Naive thymus-derived CD4-positive, alpha-beta T cell (primary cell): ENCODE measurements at regions not wholly inside any gene's neighbourhood (a gene's known extent, or its start where the extent isn't known, plus 50 kb on each side); places are given as distances from the start of the nearest gene placed in this dataset.

Source experiments
- ATAC-seq: fragments of 150-1000 bp; cut with Tn5 transposase; 2 replicates; pipeline ENCODE4 v1.10.0; 2021; ENCODE audit warnings: mild to moderate bottlenecking, moderate library complexity
- CTCF ChIA-PET: fragments of 350-600 bp; sonication (Branson Sonifier 250); formaldehyde crosslinking; loops from one replicate; lab custom pipeline; 2021; ENCODE audit warnings: antibody characterized with exemption; lab: Charles Lee
- POLR2A ChIA-PET: fragments of 350-600 bp; sonication (Branson Sonifier 250); formaldehyde crosslinking; loops from one replicate; lab custom pipeline; 2021; ENCODE audit warnings: antibody characterized with exemption, inconsistent platforms; lab: Charles Lee
- DNase-seq, 9 donors: peaks; one replicate each; pipeline versions ENCODE4 v3.0.0 to v3.0.0-alpha.2; 2020 to 2022; ENCODE audit warnings: mixed read lengths in 1 of 9
- H3K27ac ChIP-seq: one replicate; pipeline ENCODE4 v1.7.0; 2013; ENCODE audit warnings: mild to moderate bottlenecking, low read depth, low read length, moderate library complexity
- H3K27me3 ChIP-seq, 2 donors: one replicate each; pipeline ENCODE4 v1.7.0; 2013; ENCODE audit warnings: low read length in 2 of 2, mild to moderate bottlenecking in 2 of 2, moderate library complexity in 2 of 2; ENCODE audit not compliant: control insufficient read depth in 2 of 2, insufficient read depth in 2 of 2
- H3K36me3 ChIP-seq, 3 experiments: 1 replicate in 2 of 3; 2 replicates in 1 of 3; pipeline ENCODE4 v1.7.0; 2013; ENCODE audit warnings: low read length in 3 of 3, mild to moderate bottlenecking in 3 of 3, moderate library complexity in 1 of 3; ENCODE audit not compliant: insufficient read depth in 3 of 3, control insufficient read depth in 2 of 3
- H3K4me1 ChIP-seq, 2 donors: one replicate each; pipeline ENCODE4 v1.7.0; 2013; ENCODE audit warnings: low read length in 2 of 2, mild to moderate bottlenecking in 2 of 2, moderate library complexity in 1 of 2; ENCODE audit not compliant: control insufficient read depth in 2 of 2, insufficient read depth in 2 of 2
- H3K4me3 ChIP-seq: 2 replicates; pipeline ENCODE4 v1.7.0; 2013; ENCODE audit warnings: mild to moderate bottlenecking, low read length
- H3K9me3 ChIP-seq, 3 experiments: 1 replicate in 2 of 3; 2 replicates in 1 of 3; pipeline ENCODE4 v1.7.0; 2013; ENCODE audit warnings: low read length in 3 of 3; ENCODE audit not compliant: control insufficient read depth in 2 of 3
- H3K27ac Mint-ChIP-seq, 9 donors: one replicate each; pipeline ENCODE4 v1.8.0; 2020 to 2022; ENCODE audit warnings: mixed read lengths in 9 of 9, mild to moderate bottlenecking in 8 of 9, moderate library complexity in 5 of 9, inconsistent platforms in 2 of 9
- H3K27me3 Mint-ChIP-seq, 5 donors: one replicate each; pipeline ENCODE4 v1.8.0; 2021 to 2022; ENCODE audit warnings: mixed read lengths in 5 of 5, mild to moderate bottlenecking in 1 of 5
- H3K36me3 Mint-ChIP-seq, 5 donors: one replicate each; pipeline ENCODE4 v1.8.0; 2020 to 2022; ENCODE audit warnings: mixed read lengths in 5 of 5, mild to moderate bottlenecking in 3 of 5, inconsistent platforms in 1 of 5
- H3K4me1 Mint-ChIP-seq, 7 donors: one replicate each; pipeline ENCODE4 v1.8.0; 2020 to 2022; ENCODE audit warnings: mixed read lengths in 7 of 7, mild to moderate bottlenecking in 3 of 7, inconsistent platforms in 1 of 7
- H3K4me3 Mint-ChIP-seq, 10 donors: one replicate each; pipeline ENCODE4 v1.8.0; 2020 to 2022; ENCODE audit warnings: mild to moderate bottlenecking in 10 of 10, mixed read lengths in 10 of 10, moderate library complexity in 6 of 10, inconsistent platforms in 2 of 10
- H3K9me3 Mint-ChIP-seq, 11 donors: one replicate each; pipeline ENCODE4 v1.8.0; 2020 to 2022; ENCODE audit warnings: mixed read lengths in 11 of 11, mild to moderate bottlenecking in 4 of 11, inconsistent platforms in 1 of 11, moderate library complexity in 1 of 11
- intact Hi-C, 2 donors: fragments of 100-400 bp; cut with micrococcal nuclease; formaldehyde crosslinking; loops; one replicate each; pipeline ENCODE4 v1.15.1; 2023

DNA sequence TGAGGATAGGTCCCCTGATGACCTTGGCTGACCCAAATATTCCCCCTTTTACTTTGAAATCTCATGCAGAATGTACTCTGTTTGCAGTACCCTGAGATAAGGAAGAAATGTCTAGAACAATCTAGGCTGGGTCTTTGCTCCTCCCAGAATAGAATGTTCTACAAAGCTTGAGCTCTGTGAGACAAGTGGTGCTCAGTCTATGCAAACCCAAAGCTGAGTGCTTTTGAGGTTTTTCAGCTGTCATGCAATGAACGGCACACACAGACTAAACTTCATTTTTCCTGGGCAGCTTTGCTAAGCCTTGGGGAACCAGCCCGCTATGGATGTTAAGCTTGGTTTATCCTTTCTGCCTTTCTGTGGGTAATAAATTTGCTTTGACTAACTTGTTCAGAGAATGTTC is 513.6 kb downstream of the FAT4 start:
- ATAC-seq (no peak), DNase-seq (no peak)
- H3K9me3 ChIP-seq, result no peaks in the 10 kb centered on the region
- ChIA-PET CTCF (no interaction called here), POLR2A (no interaction called here)
- Mint-ChIP-seq H3K4me1 (no peaks in the 10 kb centered on the region), H3K27ac (no peak overlapping the region), H3K36me3 (peaks cover 0 to 4% (median 0%) of the 10 kb centered on the region in 5 donors), H3K9me3 (peaks cover 0 to 17% (median 0%) of the 10 kb centered on the region in 11 donors), H3K27me3 (no peaks in the 10 kb centered on the region), H3K4me3 (no peak overlapping the region)
- H3K36me3 ChIP-seq, result no peaks in the 10 kb centered on the region
- intact Hi-C loops, result no loop called here
- no peaks in the 10 kb centered on the region for H3K4me1 ChIP-seq
- H3K4me3 ChIP-seq, result no peak overlapping the region
- no peaks in the 10 kb centered on the region for H3K27me3 ChIP-seq
- no peak overlapping the region for H3K27ac ChIP-seq

DNA sequence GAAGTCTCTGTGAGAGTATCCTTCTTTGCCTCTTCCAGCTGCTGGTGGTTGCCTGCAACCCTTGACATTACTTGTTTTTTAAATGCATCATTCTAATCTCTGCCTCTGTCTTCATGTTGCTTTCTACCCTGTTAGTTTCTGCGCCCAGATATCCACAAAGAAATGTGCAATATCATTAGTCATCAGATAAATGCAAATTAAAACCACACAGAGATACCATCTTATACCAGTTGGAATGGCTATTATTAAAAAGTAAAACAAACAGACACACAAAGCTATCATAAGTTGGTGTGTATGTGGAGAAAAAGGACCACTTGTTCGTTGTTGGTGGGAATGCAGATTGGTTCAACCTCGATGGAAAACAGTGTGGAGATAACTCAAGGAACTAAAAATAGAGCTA is 517.4 kb downstream of the FAT4 start:
- intact Hi-C loops, result no loop called here

DNA sequence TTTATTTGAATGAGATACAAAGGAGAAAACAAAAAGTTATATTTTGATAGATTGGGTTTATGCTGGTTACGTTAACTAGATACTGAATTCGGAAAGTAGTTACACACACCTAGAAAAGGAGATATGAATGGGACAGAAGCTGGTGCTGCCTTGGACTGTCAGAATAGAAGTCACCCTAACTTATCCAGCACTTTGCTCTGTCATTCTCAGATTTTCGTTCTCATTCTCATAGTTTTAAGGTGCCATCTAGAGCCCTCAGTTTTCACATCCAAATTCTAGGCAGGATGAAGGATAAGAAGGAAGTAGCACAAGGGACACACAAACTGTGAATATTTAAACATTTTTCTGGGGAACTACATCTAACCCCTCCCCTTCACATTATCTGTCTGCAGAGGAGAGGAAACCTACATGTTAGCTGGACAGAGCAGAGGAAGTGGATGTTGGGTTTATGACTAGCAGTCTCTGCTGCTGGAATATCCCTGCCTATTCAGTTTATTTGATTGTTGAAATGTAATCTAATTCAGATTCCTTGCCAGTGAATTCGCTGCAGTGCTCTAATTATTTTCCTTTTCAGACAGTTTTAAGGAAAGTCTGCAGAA is 521.9 kb downstream of the FAT4 start:
- H3K27ac ChIP-seq, result no peak overlapping the region
- CTCF ChIA-PET, result no interaction called here
- Mint-ChIP-seq H3K36me3 (no peaks in the 10 kb centered on the region), H3K4me1 (no peaks in the 10 kb centered on the region), H3K9me3 (peaks cover 0 to 14% (median 0%) of the 10 kb centered on the region in 11 donors), H3K27me3 (no peaks in the 10 kb centered on the region), H3K4me3 (no peak overlapping the region), H3K27ac (no peak overlapping the region)
- no peaks in the 10 kb centered on the region for H3K36me3 ChIP-seq
- intact Hi-C loops, result no loop called here
- H3K4me3 ChIP-seq, result no peak overlapping the region
- H3K27me3 ChIP-seq, result no peaks in the 10 kb centered on the region
- POLR2A ChIA-PET, result no interaction called here
- no peak for DNase-seq
- no peaks in the 10 kb centered on the region for H3K9me3 ChIP-seq
- H3K4me1 ChIP-seq, result no peaks in the 10 kb centered on the region
- ATAC-seq, result no peak

More for the DNA sequence above, 517.4 kb downstream of the FAT4 start:
- Mint-ChIP-seq H3K27me3 (no peaks in the 10 kb centered on the region), H3K36me3 (no peaks in the 10 kb centered on the region), H3K4me3 (no peak overlapping the region), H3K9me3 (peaks cover 0 to 14% (median 0%) of the 10 kb centered on the region in 11 donors), H3K27ac (no peak overlapping the region), H3K4me1 (no peaks in the 10 kb centered on the region)
- no peaks in the 10 kb centered on the region for H3K36me3 ChIP-seq
- CTCF ChIA-PET, result no interaction called here
- ATAC-seq, result no peak
- H3K27me3 ChIP-seq, result no peaks in the 10 kb centered on the region
- no peak overlapping the region for H3K27ac ChIP-seq
- no peaks in the 10 kb centered on the region for H3K9me3 ChIP-seq
- POLR2A ChIA-PET, result no interaction called here
- H3K4me1 ChIP-seq, result no peaks in the 10 kb centered on the region
- no peak for DNase-seq
- H3K4me3 ChIP-seq, result no peak overlapping the region

DNA sequence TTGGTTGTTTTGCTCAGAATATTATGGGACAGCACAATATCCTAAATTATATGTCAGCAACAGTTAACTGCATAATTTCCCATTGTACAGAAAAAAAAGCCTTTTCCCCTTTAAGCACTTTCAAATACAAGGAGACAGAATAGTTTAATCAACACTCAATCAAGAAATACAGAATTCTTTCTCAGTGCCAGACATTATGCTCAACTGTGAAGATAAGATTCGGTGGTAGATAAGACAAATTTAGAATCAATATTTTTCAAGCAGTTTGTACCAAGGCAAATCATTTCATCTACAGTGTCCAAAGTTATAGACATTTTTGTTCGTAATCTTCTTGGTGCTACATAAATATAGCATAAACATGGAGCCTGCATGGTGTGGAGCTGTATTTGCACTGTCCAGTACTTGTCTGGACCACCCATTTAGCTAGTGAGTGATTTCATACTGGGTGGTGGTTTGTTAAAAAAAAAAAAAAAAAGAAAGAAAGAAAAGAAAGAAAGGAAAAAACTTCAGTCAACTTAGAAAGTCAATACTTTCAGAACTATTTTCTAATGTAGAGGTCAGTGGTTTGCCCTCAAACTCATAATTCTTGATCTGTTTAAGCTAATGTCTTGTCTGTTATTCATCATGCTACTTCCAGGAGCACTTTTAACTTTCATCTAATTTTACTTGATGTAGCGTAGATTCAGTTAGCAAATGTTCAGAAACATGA is 522.9 kb downstream of the FAT4 start:
- Mint-ChIP-seq H3K27me3 (no peaks in the 10 kb centered on the region), H3K4me3 (no peak overlapping the region), H3K4me1 (no peaks in the 10 kb centered on the region), H3K36me3 (no peaks in the 10 kb centered on the region), H3K9me3 (peaks cover 0 to 11% (median 0%) of the 10 kb centered on the region in 11 donors), H3K27ac (no peak overlapping the region)
- no peak overlapping the region for H3K27ac ChIP-seq
- H3K36me3 ChIP-seq, result no peaks in the 10 kb centered on the region
- no peaks in the 10 kb centered on the region for H3K27me3 ChIP-seq
- intact Hi-C loops, result no loop called here
- no peak overlapping the region for H3K4me3 ChIP-seq
- ChIA-PET CTCF (no interaction called here), POLR2A (no interaction called here)
- no peaks in the 10 kb centered on the region for H3K4me1 ChIP-seq
- no peak for ATAC-seq
- DNase-seq, result no peak
- H3K9me3 ChIP-seq, result no peaks in the 10 kb centered on the region

DNA sequence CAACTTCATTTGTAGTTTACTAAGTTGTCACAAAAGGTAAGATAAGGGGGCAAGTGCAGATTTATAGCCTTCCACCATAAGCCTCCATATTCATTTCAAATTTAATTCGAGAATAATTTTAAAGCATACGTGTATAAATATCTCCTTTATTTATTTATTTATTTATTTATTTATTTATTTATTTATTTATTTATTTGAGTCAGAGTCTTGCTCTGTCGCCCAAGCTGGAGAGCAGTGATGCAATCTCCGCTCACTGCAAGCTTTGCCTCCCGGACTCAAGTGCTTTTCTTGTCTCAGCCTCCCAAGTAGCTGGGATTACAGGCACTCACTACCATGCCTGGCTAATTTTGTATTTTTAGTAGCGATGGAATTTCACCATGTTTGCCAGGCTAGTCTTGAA is 523.4 kb downstream of the FAT4 start:
- Histone ChIP-seq H3K9me3 (no peaks in the 10 kb centered on the region), H3K4me1 (no peaks in the 10 kb centered on the region), H3K4me3 (no peak overlapping the region), H3K27me3 (no peaks in the 10 kb centered on the region), H3K27ac (no peak overlapping the region), H3K36me3 (no peaks in the 10 kb centered on the region)
- ChIA-PET POLR2A (no interaction called here), CTCF (no interaction called here)
- no peaks in the 10 kb centered on the region for H3K27me3 Mint-ChIP-seq
- H3K27ac Mint-ChIP-seq, result no peak overlapping the region
- intact Hi-C loops, result no loop called here
- H3K9me3 Mint-ChIP-seq, result peaks cover 0 to 11% (median 0%) of the 10 kb centered on the region in 11 donors
- no peak overlapping the region for H3K4me3 Mint-ChIP-seq
- ATAC-seq (no peak), DNase-seq (no peak)
- no peaks in the 10 kb centered on the region for H3K36me3 Mint-ChIP-seq
- H3K4me1 Mint-ChIP-seq, result no peaks in the 10 kb centered on the region

DNA sequence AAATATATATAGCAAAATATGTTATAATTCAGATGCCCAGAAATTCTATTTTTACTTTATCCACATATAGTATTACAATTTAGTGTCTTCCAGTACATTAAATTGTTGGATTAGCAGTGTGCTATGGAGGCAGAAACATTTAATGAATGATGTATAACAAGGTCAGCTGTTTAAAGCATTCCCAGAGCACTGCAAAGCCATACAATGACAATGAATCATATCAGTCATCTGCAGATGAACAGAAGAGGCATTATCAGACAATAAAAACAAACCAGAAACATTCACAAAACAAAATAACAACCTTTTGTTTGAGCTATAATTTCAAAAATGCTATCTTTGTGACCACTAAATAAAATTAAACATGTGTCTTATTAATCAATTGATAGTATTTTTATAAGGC is 524.2 kb downstream of the FAT4 start:
- Histone ChIP-seq H3K9me3 (no peaks in the 10 kb centered on the region), H3K27ac (no peak overlapping the region), H3K36me3 (no peaks in the 10 kb centered on the region), H3K27me3 (no peaks in the 10 kb centered on the region), H3K4me3 (no peak overlapping the region), H3K4me1 (no peaks in the 10 kb centered on the region)
- H3K9me3 Mint-ChIP-seq, result peaks cover 0 to 15% (median 0%) of the 10 kb centered on the region in 11 donors
- no peak overlapping the region for H3K27ac Mint-ChIP-seq
- intact Hi-C loops, result no loop called here
- H3K27me3 Mint-ChIP-seq, result no peaks in the 10 kb centered on the region
- ChIA-PET CTCF (no interaction called here), POLR2A (no interaction called here)
- ATAC-seq (no peak), DNase-seq (no peak)
- H3K4me1 Mint-ChIP-seq, result no peaks in the 10 kb centered on the region
- H3K4me3 Mint-ChIP-seq, result no peak overlapping the region
- no peaks in the 10 kb centered on the region for H3K36me3 Mint-ChIP-seq

DNA sequence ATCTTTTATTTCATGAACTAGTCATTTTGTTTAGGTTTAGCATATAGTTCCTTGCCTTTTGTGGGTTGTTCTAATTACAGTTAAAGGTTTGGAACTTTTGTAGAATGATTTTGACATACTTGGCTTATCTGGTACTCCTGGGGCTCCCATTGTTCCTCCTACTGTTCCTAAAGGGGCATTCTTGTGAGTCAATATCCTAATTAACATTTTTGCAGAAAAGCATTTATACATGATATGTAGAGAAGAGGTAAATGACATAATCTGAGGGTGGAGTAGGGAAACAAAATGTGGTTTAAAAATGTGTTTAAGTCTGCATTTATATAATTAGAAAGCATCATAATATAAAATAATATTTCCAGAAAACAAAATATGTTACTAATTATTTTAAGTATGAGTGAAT is 529.2 kb downstream of the FAT4 start:
- Mint-ChIP-seq H3K27ac (no peak overlapping the region), H3K36me3 (no peaks in the 10 kb centered on the region), H3K27me3 (no peaks in the 10 kb centered on the region), H3K4me3 (no peak overlapping the region), H3K4me1 (no peaks in the 10 kb centered on the region), H3K9me3 (peaks cover 0 to 9% (median 0%) of the 10 kb centered on the region in 11 donors)
- Histone ChIP-seq H3K27me3 (no peaks in the 10 kb centered on the region), H3K36me3 (no peaks in the 10 kb centered on the region), H3K4me3 (no peak overlapping the region), H3K4me1 (no peaks in the 10 kb centered on the region), H3K27ac (no peak overlapping the region), H3K9me3 (no peaks in the 10 kb centered on the region)
- POLR2A ChIA-PET, result no interaction called here
- no peak for DNase-seq
- intact Hi-C loops, result no loop called here
- ATAC-seq, result no peak
- CTCF ChIA-PET, result no interaction called here
